ENCODE measurements at regions not wholly inside any gene's neighbourhood (a gene's known extent, or its start where the extent isn't known, plus 50 kb on each side); places are given as distances from the start of the nearest gene placed in this dataset.

DNA sequence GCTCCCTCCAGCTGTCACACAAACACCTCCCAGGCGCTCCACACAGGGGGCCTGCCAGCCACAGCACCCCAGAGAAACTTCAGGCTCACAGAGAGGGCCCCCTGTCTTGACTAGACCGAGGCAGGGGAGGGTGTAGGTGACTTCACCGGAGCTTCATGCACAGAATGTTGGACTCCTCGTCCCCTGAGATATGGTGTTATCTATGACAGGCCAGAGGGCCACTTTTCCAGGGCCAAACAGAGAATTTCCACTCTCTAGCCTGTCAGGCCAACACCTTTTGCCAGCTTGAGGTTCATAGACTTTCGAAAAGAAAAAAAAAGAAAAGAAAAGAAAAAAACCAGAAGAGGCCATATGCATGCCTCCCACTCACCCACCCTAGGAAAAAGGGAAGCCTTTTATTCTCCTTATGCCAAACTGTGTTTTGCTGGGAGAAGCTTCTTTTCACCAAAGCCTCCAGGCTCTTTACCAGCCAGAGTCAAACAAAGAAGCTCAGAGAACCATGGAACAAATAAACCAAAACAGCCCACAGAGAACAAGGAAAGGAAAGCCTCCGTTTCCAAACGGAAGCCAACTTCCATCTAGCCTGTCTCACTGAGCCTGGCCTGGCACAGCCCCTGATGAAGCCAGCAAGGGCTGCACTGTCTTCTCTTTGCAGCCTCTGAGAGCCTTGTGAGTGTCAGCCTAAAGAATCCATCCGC is 313.2 kb upstream of the JARID2 start:
- TF ChIP-seq, protein P1, sequence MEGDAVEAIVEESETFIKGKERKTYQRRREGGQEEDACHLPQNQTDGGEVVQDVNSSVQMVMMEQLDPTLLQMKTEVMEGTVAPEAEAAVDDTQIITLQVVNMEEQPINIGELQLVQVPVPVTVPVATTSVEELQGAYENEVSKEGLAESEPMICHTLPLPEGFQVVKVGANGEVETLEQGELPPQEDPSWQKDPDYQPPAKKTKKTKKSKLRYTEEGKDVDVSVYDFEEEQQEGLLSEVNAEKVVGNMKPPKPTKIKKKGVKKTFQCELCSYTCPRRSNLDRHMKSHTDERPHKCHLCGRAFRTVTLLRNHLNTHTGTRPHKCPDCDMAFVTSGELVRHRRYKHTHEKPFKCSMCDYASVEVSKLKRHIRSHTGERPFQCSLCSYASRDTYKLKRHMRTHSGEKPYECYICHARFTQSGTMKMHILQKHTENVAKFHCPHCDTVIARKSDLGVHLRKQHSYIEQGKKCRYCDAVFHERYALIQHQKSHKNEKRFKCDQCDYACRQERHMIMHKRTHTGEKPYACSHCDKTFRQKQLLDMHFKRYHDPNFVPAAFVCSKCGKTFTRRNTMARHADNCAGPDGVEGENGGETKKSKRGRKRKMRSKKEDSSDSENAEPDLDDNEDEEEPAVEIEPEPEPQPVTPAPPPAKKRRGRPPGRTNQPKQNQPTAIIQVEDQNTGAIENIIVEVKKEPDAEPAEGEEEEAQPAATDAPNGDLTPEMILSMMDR (IDR thresholded peaks at IDR 0.05): no peak
- no peak for TF ChIP-seq POLR2A (IDR thresholded peaks at IDR 0.05)
- no peak for TF ChIP-seq EP300 (IDR thresholded peaks at IDR 0.05)
